ENCODE measurements at regions not wholly inside any gene's neighbourhood (a gene's known extent, or its start where the extent isn't known, plus 50 kb on each side); places are given as distances from the start of the nearest gene placed in this dataset.

GRCh38 chr16:52718046-52718445, 171.1 kb upstream of the TOX3 start:
- TF ChIP-seq, protein P1, sequence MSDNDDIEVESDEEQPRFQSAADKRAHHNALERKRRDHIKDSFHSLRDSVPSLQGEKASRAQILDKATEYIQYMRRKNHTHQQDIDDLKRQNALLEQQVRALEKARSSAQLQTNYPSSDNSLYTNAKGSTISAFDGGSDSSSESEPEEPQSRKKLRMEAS (IDR thresholded peaks at IDR 0.05): no peak
- TF ChIP-seq NFIC (IDR thresholded peaks at IDR 0.05): no peak

GRCh38 chr16:52713740-52714139, 166.8 kb upstream of the TOX3 start:
- no peak for TF ChIP-seq NFIC (IDR thresholded peaks at IDR 0.05)

DNA sequence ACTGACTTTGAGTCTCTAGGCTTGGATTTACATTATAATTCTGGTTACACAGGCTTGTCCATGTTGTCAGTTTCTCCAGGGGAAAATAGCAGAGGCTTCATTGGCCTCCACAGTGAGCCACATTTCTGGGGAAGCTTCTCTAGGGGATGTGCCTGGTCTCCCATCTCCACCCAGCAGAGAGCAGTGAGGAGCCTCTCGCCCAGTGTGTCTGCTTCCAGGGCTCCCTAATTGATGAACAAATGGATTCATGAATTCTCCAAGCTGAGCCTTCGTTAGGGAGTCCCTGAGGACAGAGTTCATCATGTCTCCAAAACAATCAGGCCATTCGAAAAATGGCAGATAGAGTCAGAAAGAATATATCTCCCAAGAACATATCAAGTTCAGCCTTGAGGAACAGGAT, 162.4 kb upstream of the TOX3 start:
- TF ChIP-seq REST (IDR thresholded peaks at IDR 0.05; ENCODE audit: low read depth): no peak
- TF ChIP-seq, protein P1 (IDR thresholded peaks at IDR 0.05): no peak
- no peak for TF ChIP-seq CREB1 (IDR thresholded peaks at IDR 0.05; ENCODE audit: low read depth)
- no peak for TF ChIP-seq FOXM1 (IDR thresholded peaks at IDR 0.05; ENCODE audit: borderline replicate concordance, low read depth)
- no peak for TF ChIP-seq EGR1 (IDR thresholded peaks at IDR 0.05)
- TF ChIP-seq TCF12 (IDR thresholded peaks at IDR 0.05; ENCODE audit: low read depth): no peak
- TF ChIP-seq, protein P2, sequence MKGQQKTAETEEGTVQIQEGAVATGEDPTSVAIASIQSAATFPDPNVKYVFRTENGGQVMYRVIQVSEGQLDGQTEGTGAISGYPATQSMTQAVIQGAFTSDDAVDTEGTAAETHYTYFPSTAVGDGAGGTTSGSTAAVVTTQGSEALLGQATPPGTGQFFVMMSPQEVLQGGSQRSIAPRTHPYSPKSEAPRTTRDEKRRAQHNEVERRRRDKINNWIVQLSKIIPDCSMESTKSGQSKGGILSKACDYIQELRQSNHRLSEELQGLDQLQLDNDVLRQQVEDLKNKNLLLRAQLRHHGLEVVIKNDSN (IDR thresholded peaks at IDR 0.05): no peak

- no peak for TF ChIP-seq TCF12 (IDR thresholded peaks at IDR 0.05; ENCODE audit: low read depth)
- TF ChIP-seq EP300 (IDR thresholded peaks at IDR 0.05; ENCODE audit: borderline replicate concordance): no peak
- TF ChIP-seq ZBTB7A (IDR thresholded peaks at IDR 0.05; ENCODE audit: low read depth): no peak
- no peak for TF ChIP-seq RAD21 (IDR thresholded peaks at IDR 0.05; ENCODE audit: low read depth)
- no peak for TF ChIP-seq NFIC (IDR thresholded peaks at IDR 0.05)
Observed at GRCh38 chr16:52708476-52708875, 161.5 kb upstream of the TOX3 start.

GRCh38 chr16:52707676-52708337, 160.9 kb upstream of the TOX3 start:
- no peak for TF ChIP-seq EP300 (IDR thresholded peaks at IDR 0.05; ENCODE audit: borderline replicate concordance)
- no peak for TF ChIP-seq TAF1 (IDR thresholded peaks at IDR 0.05; ENCODE audit: low read depth)
- TF ChIP-seq CEBPB (IDR thresholded peaks at IDR 0.05): no peak
- no peak for TF ChIP-seq FOXM1 (IDR thresholded peaks at IDR 0.05; ENCODE audit: borderline replicate concordance, low read depth)
- TF ChIP-seq, protein P2 (IDR thresholded peaks at IDR 0.05): no peak
- TF ChIP-seq YY1 (IDR thresholded peaks at IDR 0.05; ENCODE audit: low read depth): no peak
- no peak for TF ChIP-seq REST (IDR thresholded peaks at IDR 0.05; ENCODE audit: low read depth)
- no peak for TF ChIP-seq TCF12 (IDR thresholded peaks at IDR 0.05; ENCODE audit: low read depth)
- no peak for TF ChIP-seq EGR1 (IDR thresholded peaks at IDR 0.05)
- no peak for TF ChIP-seq TEAD4 (IDR thresholded peaks at IDR 0.05)
- no peak for TF ChIP-seq NFIC (IDR thresholded peaks at IDR 0.05)
- no peak for TF ChIP-seq ZBTB7A (IDR thresholded peaks at IDR 0.05; ENCODE audit: low read depth)
- no peak for TF ChIP-seq CREB1 (IDR thresholded peaks at IDR 0.05; ENCODE audit: low read depth)
- TF ChIP-seq, protein P1 (IDR thresholded peaks at IDR 0.05): no peak
- TF ChIP-seq RAD21 (IDR thresholded peaks at IDR 0.05; ENCODE audit: low read depth): no peak

GRCh38 chr16:52705122-52705521, 158.2 kb upstream of the TOX3 start:
- TF ChIP-seq CREB1 (IDR thresholded peaks at IDR 0.05; ENCODE audit: low read depth) (no peak), FOXM1 (IDR thresholded peaks at IDR 0.05; ENCODE audit: borderline replicate concordance, low read depth) (no peak), TCF12 (IDR thresholded peaks at IDR 0.05; ENCODE audit: low read depth) (no peak), REST (IDR thresholded peaks at IDR 0.05; ENCODE audit: low read depth) (no peak)

Measured in Ishikawa (cell line).